Astrocyte of the spinal cord (primary cell): ENCODE measurements at regions not wholly inside any gene's neighbourhood (a gene's known extent, or its start where the extent isn't known, plus 50 kb on each side); places are given as distances from the start of the nearest gene placed in this dataset.

ENCODE experiments used
- DNase-seq: peaks from one replicate; pipeline ENCODE4 v3.0.0; 2011; ENCODE audit warnings: low read depth, low spot score
- H3K4me3 ChIP-seq: 2 replicates; pipeline ENCODE4 v1.5.1; 2011; ENCODE audit warnings: low read depth, mild to moderate bottlenecking, low read length, moderate library complexity
- in situ Hi-C: cut with HindIII; loops from 2 replicates; pipeline ENCODE4 v1.10.0; 2017; ENCODE audit warnings: low sequenced_read_pairs
- TF ChIP-seq, protein P1 (sequence below): IDR thresholded peaks from 2 replicates; pipeline ENCODE4 v1.5.1; 2012; ENCODE audit warnings: low read depth, mild to moderate bottlenecking, low read length, inconsistent platforms

GRCh38 chr2:152875701-152876695, 157.6 kb downstream of the ARL6IP6 start:
- TF ChIP-seq, protein P1, sequence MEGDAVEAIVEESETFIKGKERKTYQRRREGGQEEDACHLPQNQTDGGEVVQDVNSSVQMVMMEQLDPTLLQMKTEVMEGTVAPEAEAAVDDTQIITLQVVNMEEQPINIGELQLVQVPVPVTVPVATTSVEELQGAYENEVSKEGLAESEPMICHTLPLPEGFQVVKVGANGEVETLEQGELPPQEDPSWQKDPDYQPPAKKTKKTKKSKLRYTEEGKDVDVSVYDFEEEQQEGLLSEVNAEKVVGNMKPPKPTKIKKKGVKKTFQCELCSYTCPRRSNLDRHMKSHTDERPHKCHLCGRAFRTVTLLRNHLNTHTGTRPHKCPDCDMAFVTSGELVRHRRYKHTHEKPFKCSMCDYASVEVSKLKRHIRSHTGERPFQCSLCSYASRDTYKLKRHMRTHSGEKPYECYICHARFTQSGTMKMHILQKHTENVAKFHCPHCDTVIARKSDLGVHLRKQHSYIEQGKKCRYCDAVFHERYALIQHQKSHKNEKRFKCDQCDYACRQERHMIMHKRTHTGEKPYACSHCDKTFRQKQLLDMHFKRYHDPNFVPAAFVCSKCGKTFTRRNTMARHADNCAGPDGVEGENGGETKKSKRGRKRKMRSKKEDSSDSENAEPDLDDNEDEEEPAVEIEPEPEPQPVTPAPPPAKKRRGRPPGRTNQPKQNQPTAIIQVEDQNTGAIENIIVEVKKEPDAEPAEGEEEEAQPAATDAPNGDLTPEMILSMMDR, result no peak
- no peak for DNase-seq
- no peak overlapping the region for H3K4me3 ChIP-seq
- in situ Hi-C loops, result no loop called here

GRCh38 chr2:152874955-152875354, 156.5 kb downstream of the ARL6IP6 start:
- H3K4me3 ChIP-seq, result no peak overlapping the region
- TF ChIP-seq, protein P1, result no peak
- DNase-seq, result no peak
- in situ Hi-C loops, result no loop called here

DNA sequence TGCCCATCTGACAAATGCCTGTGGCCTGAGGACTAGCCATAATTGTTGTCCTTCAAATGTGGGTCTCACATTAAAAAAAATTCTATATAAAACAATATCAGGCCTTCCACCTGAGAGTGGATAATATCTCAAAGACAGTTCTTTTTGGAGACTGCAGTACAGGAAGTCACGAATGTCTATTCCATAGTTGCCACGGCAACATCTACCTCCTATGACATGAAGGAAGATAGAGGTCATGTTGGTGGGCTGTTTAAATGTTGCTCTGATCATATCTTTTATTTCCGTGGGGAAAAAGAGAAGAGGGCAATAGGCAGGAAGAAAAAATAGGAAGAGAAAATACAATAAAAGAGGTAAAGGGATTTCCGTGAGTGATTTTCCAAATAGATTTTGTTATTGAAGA, 151.8 kb downstream of the ARL6IP6 start:
- TF ChIP-seq, protein P1, result no peak
- DNase-seq, result no peak
- no peak overlapping the region for H3K4me3 ChIP-seq
- in situ Hi-C loops, result no loop called here

DNA sequence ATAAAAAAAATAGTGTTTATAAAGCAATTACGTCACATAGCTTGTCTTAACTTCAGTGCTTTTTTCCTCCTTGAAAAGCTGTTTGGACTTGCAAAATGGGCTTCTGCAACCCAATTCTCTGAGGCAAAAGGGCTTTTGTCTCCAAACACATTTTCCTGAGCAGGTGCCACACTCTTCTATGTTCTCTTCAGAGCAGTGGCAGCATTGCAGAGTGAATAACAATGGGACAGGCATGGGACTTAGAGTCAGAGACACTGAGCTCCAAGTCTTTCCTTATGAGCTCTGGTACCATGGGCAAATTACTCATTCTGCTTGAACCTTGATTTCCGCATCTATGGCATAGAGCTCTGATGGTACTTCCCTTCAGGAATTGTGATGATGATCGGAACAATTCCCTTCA, 149.0 kb downstream of the ARL6IP6 start:
- in situ Hi-C loops, result no loop called here
- no peak overlapping the region for H3K4me3 ChIP-seq
- TF ChIP-seq, protein P1, result no peak
- DNase-seq, result no peak

- TF ChIP-seq, protein P1, result no peak
- DNase-seq, result no peak
- no peak overlapping the region for H3K4me3 ChIP-seq
- in situ Hi-C loops, result no loop called here
Observed at GRCh38 chr2:152864601-152865149, 146.3 kb downstream of the ARL6IP6 start.

GRCh38 chr2:152863826-152864225, 145.4 kb downstream of the ARL6IP6 start:
- TF ChIP-seq, protein P1, result no peak
- in situ Hi-C loops, result no loop called here
- no peak for DNase-seq
- no peak overlapping the region for H3K4me3 ChIP-seq
